HepG2 (cell line): ENCODE measurements at regions not wholly inside any gene's neighbourhood (a gene's known extent, or its start where the extent isn't known, plus 50 kb on each side); places are given as distances from the start of the nearest gene placed in this dataset.

Experiments
- ATAC-seq: fragments of 200-7000 bp; cut with Tn5 transposase; 3 replicates; pipeline ENCODE4 v1.9.1; 2020; ENCODE audit warnings: mild to moderate bottlenecking, moderate library complexity
- BruUV-seq: library from RNA; stranded (reverse); fragments of 400-500 nt; replicated peaks from 2 replicates; lab custom pipeline; 2021; lab: Mats Ljungman, UMichigan
- CTCF ChIA-PET: fragments of 300-600 bp; formaldehyde crosslinking; extraction: SDS; loops from one replicate; lab custom pipeline; 2021; ENCODE audit warnings: low total read pairs, inconsistent platforms, low intra/inter-chr PET ratio; lab: Yijun Ruan, JAX
- POLR2A ChIA-PET: fragments of 350-600 bp; sonication (Branson Sonifier 250); formaldehyde crosslinking; loops from one replicate; lab custom pipeline; 2020; ENCODE audit warnings: antibody characterized with exemption, inconsistent platforms; lab: Yijun Ruan, JAX
- DNase-seq: peaks from one replicate; pipeline ENCODE4 v3.0.0-alpha.2; 2015; ENCODE audit warnings: low spot score
- FAIRE-seq: peaks from 3 replicates; lab custom pipeline; 2011; peaks lifted over from hg19 to GRCh38; lab: Jason Lieb, UNC
- H2AFZ ChIP-seq: one replicate; pipeline ENCODE4 v1.6.1; 2011; ENCODE audit warnings: low read length, inconsistent platforms
- H3K27ac ChIP-seq: fragments of 300-600 bp; 3 replicates; pipeline ENCODE4 v1.8.0; 2011; ENCODE audit warnings: mixed run types, mild to moderate bottlenecking, mixed read lengths, low read length, inconsistent platforms; ENCODE audit not compliant: insufficient read depth; ENCODE audit errors: extremely low read length
- H3K27me3 ChIP-seq, 2 experiments: fragments of 200-600 bp in 1 of 2; 2 replicates in 1 of 2; 3 replicates in 1 of 2; pipeline versions ENCODE4 v1.6.0 to v1.8.0; 2011; ENCODE audit warnings: low read length in 2 of 2, mild to moderate bottlenecking in 2 of 2, moderate library complexity in 2 of 2, inconsistent platforms in 1 of 2; ENCODE audit not compliant: insufficient read depth in 2 of 2, control insufficient read depth in 1 of 2
- H3K36me3 ChIP-seq, 2 experiments: fragments of 200-600 bp in 1 of 2; replicated peaks in 1 of 2; 2 replicates in 1 of 2; 3 replicates in 1 of 2; pipeline versions ENCODE4 v1.5.1 to v1.8.0; 2011; ENCODE audit warnings: low read length in 2 of 2, inconsistent platforms in 1 of 2; ENCODE audit not compliant: insufficient read depth in 2 of 2, control insufficient read depth in 1 of 2
- H3K4me1 ChIP-seq: 2 replicates; pipeline ENCODE4 v1.5.1; 2012; ENCODE audit warnings: low read length, inconsistent platforms; ENCODE audit not compliant: insufficient read depth
- H3K4me2 ChIP-seq: 2 replicates; pipeline ENCODE4 v1.6.0; 2011; ENCODE audit warnings: low read depth, low read length, inconsistent platforms
- H3K4me3 ChIP-seq, 3 experiments: fragments of 200-600 bp in 1 of 3; sonication (generic), shearing (Covaris generic) in 1 of 3; replicated peaks in 1 of 3; 2 replicates each; pipeline ENCODE4 v1.5.1; 2011 to 2016; ENCODE audit warnings: low read length in 3 of 3, inconsistent platforms in 2 of 3, low read depth in 2 of 3, mild to moderate bottlenecking in 2 of 3, control low read depth in 1 of 3, mixed read lengths in 1 of 3; ENCODE audit not compliant: insufficient read depth in 1 of 3
- H3K79me2 ChIP-seq: one replicate; pipeline ENCODE4 v1.6.1; 2011; ENCODE audit warnings: low read length, inconsistent platforms; ENCODE audit not compliant: insufficient read depth
- H3K9ac ChIP-seq: 2 replicates; pipeline ENCODE4 v1.6.0; 2011; ENCODE audit warnings: mild to moderate bottlenecking, low read depth, low read length, inconsistent platforms; ENCODE audit not compliant: insufficient read depth
- H3K9me3 ChIP-seq: 2 replicates; pipeline ENCODE4 v1.5.1; 2012; ENCODE audit warnings: mild to moderate bottlenecking, low read length
- H4K20me1 ChIP-seq: 2 replicates; pipeline ENCODE4 v1.6.0; 2011; ENCODE audit warnings: inconsistent platforms, mild to moderate bottlenecking, low read length, moderate library complexity; ENCODE audit not compliant: insufficient read depth
- HOXA7 ChIP-seq: sonication (generic); formaldehyde crosslinking; IDR thresholded peaks from 2 replicates; pipeline ENCODE4 v1.8.1; 2022; ENCODE audit warnings: mild to moderate bottlenecking, missing genetic modification reagents, moderate library complexity
- KLF13 ChIP-seq: sonication (generic); formaldehyde crosslinking; IDR thresholded peaks from 2 replicates; pipeline ENCODE4 v1.4.0; 2020; ENCODE audit warnings: mild to moderate bottlenecking, missing genetic modification reagents
- ZNF160 ChIP-seq: sonication (generic); formaldehyde crosslinking; IDR thresholded peaks from 2 replicates; pipeline ENCODE4 v1.8.0; 2022; ENCODE audit warnings: mild to moderate bottlenecking, inconsistent platforms, missing genetic modification reagents
- ZNF614 ChIP-seq: IDR thresholded peaks from 2 replicates; pipeline ENCODE4 v1.6.1; 2018; ENCODE audit warnings: missing biosample characterization, missing genetic modification reagents, inconsistent platforms, borderline replicate concordance
- WGBS: methylation state at CpG from one replicate; pipeline ENCODE4 v1.1.6; 2017; ENCODE audit warnings: low lambda C conversion rate; 5-methylcytosine and 5-hydroxymethylcytosine counted together
- in situ Hi-C: cut with HindIII; loops from 2 replicates; pipeline ENCODE4 v1.10.0; 2017; ENCODE audit warnings: low pct_unique_long_range_greater_than_20kb; ENCODE audit not compliant: extremely low pct_ligation_motif_present
- intact Hi-C: fragments of 100-400 bp; cut with micrococcal nuclease; formaldehyde crosslinking; loops from one replicate; pipeline ENCODE4 v1.10.0; 2022; ENCODE audit not compliant: unreplicated experiment
- TF ChIP-seq, protein P1 (sequence below): sonication (generic); formaldehyde crosslinking; conservative IDR thresholded peaks from 2 replicates; pipeline ENCODE4 v1.8.0; 2022; ENCODE audit warnings: mild to moderate bottlenecking, moderate library complexity, missing genetic modification reagents
- TF ChIP-seq, protein P2 (sequence below), 2 experiments: sonication (generic) in 1 of 2; formaldehyde crosslinking in 1 of 2; IDR thresholded peaks; 2 replicates each; pipeline versions ENCODE4 v1.4.0 to v1.6.1; 2016 to 2020; ENCODE audit warnings: borderline replicate concordance in 1 of 2, low read depth in 1 of 2, mild to moderate bottlenecking in 1 of 2, missing genetic modification reagents in 1 of 2

DNA sequence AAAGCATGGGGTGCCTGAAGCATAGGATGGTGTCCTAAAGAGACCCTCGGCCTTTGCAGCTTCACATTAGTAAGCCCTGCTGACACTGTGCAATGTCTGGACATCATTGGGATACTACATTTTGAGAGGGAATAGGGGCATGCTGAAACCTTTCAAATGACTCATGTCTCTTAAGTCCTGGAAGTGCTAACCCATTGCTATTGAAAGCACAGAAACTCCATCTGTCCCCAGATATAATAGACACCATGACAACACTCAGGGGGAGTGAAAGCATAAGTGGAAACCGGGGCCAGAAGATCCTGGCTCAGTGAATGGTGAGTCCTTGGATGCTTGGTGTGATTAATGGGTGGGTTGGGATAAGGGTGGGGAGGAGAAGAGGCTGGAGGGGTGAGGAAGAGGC, 595.5 kb upstream of the ID2 start:
- H3K27ac ChIP-seq, result no peak overlapping the region
- H2AFZ ChIP-seq, result no peak overlapping the region
- no peaks in the 10 kb centered on the region for H4K20me1 ChIP-seq
- DNase-seq, result no peak
- no peak overlapping the region for H3K4me2 ChIP-seq
- POLR2A ChIA-PET, result interaction anchor here (1.3 kb wide), 1 partner anchor 34 kb away, joined by 3 read pairs; no protein-coding TSS in a partner anchor
- no peaks in the 10 kb centered on the region for H3K79me2 ChIP-seq
- H3K4me3 ChIP-seq, result no peak overlapping the region
- CTCF ChIA-PET, result no interaction called here
- ATAC-seq, result no peak
- in situ Hi-C loops, result no loop called here
- 78% methylated on average over 2 of the region's 2 CpGs for WGBS
- no peaks in the 10 kb centered on the region for H3K9me3 ChIP-seq
- TF ChIP-seq HOXA7, result no peak
- no peak for TF ChIP-seq KLF13 (CRISPR knock-in tag)
- TF ChIP-seq ZNF614 (CRISPR knock-in tag), result no peak
- TF ChIP-seq, protein P1, sequence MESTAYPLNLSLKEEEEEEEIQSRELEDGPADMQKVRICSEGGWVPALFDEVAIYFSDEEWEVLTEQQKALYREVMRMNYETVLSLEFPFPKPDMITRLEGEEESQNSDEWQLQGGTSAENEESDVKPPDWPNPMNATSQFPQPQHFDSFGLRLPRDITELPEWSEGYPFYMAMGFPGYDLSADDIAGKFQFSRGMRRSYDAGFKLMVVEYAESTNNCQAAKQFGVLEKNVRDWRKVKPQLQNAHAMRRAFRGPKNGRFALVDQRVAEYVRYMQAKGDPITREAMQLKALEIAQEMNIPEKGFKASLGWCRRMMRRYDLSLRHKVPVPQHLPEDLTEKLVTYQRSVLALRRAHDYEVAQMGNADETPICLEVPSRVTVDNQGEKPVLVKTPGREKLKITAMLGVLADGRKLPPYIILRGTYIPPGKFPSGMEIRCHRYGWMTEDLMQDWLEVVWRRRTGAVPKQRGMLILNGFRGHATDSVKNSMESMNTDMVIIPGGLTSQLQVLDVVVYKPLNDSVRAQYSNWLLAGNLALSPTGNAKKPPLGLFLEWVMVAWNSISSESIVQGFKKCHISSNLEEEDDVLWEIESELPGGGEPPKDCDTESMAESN (CRISPR knock-in tag), result no peak
- TF ChIP-seq ZNF160 (CRISPR knock-in tag), result no peak
- TF ChIP-seq, protein P2, sequence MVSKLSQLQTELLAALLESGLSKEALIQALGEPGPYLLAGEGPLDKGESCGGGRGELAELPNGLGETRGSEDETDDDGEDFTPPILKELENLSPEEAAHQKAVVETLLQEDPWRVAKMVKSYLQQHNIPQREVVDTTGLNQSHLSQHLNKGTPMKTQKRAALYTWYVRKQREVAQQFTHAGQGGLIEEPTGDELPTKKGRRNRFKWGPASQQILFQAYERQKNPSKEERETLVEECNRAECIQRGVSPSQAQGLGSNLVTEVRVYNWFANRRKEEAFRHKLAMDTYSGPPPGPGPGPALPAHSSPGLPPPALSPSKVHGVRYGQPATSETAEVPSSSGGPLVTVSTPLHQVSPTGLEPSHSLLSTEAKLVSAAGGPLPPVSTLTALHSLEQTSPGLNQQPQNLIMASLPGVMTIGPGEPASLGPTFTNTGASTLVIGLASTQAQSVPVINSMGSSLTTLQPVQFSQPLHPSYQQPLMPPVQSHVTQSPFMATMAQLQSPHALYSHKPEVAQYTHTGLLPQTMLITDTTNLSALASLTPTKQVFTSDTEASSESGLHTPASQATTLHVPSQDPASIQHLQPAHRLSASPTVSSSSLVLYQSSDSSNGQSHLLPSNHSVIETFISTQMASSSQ (IDR thresholded peaks at IDR 0.05; ENCODE audit: low read depth), result no peak
- TF ChIP-seq, protein P2 (CRISPR knock-in tag; IDR thresholded peaks at IDR 0.05; ENCODE audit: borderline replicate concordance), result no peak
- BruUV-seq, result no TSS peak
- no peaks in the 10 kb centered on the region for H3K36me3 ChIP-seq
- no peak overlapping the region for H3K9ac ChIP-seq
- intact Hi-C loops, result no loop called here
- H3K4me1 ChIP-seq, result peaks cover 46% of the 10 kb centered on the region
- no peaks in the 10 kb centered on the region for H3K27me3 ChIP-seq
- FAIRE-seq, result no peak
